ENCODE measurements at regions not wholly inside any gene's neighbourhood (a gene's known extent, or its start where the extent isn't known, plus 50 kb on each side); places are given as distances from the start of the nearest gene placed in this dataset.
A peak's percentile ranks its signal among the peaks of the same experiment; 100 is the strongest.

DNA sequence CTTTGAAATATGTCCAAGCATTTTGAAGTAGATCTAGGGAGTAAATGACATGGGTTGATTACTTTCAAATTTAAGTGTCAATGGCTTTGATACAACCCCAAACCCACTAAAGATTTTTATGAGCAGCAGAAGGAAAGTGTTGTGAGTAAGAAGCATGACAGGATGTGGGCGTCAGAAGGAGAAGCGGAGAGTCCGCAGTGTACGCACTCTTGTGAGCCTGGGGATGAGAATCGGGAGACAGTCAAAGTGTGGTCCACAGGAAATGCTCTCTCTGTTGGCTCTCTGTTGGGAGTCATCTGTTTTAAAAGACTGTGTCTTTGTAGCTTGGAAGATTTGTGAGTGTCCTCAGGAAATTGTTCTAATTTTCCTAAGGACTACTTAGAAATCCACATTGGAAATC, 629.8 kb upstream of the ADARB2 start:
- Histone ChIP-seq H3K18ac (ENCODE audit: low read length) (no peak overlapping the region), H3K27ac (replicated peaks; ENCODE audit: low read length) (no peak overlapping the region), H3K9me3 (replicated peaks in 1 of 2; ENCODE audit: control insufficient read depth in 2 of 2, insufficient read depth in 1 of 2, low read depth in 1 of 2, low read length in 2 of 2) (peaks cover 0 to 1% of the 10 kb centered on the region in 2 donors), H4K91ac (ENCODE audit: low read depth, low read length, poor library complexity) (no peak overlapping the region), H3K4ac (ENCODE audit: low read length) (no peak overlapping the region), H2BK15ac (ENCODE audit: low read length) (no peak overlapping the region), H3K4me1 (ENCODE audit: control insufficient read depth in 2 of 2, insufficient read depth in 1 of 2, low read depth in 1 of 2, low read length in 2 of 2) (no peaks in the 10 kb centered on the region), H2AK5ac (ENCODE audit: low read depth, low read length) (no peak overlapping the region), H3K27me3 (ENCODE audit: control insufficient read depth in 3 of 3, insufficient read depth in 3 of 3, low read depth in 1 of 3, low read length in 3 of 3) (no peaks in the 10 kb centered on the region), H3K4me2 (ENCODE audit: insufficient read depth, low read length, poor library complexity, severe bottlenecking) (no peak overlapping the region), H3K9ac (ENCODE audit: low read depth, low read length, poor library complexity) (no peak overlapping the region), H2BK120ac (ENCODE audit: low read depth, low read length) (no peak overlapping the region), H2BK5ac (ENCODE audit: low read length) (no peak overlapping the region), H3K36me3 (replicated peaks in 1 of 2; ENCODE audit: control insufficient read depth in 2 of 2, insufficient read depth in 2 of 2, low read length in 2 of 2) (no peaks in the 10 kb centered on the region), H3K14ac (ENCODE audit: low read length) (no peak overlapping the region), H2AFZ (ENCODE audit: low read length) (no peak overlapping the region), H3K23ac (ENCODE audit: low read depth, low read length, poor library complexity) (no peak overlapping the region), H3K79me1 (ENCODE audit: low read depth, low read length) (no peaks in the 10 kb centered on the region), H3K4me3 (ENCODE audit: low read length in 2 of 2) (no peak overlapping the region), H2BK12ac (ENCODE audit: low read length) (no peak overlapping the region), H4K8ac (ENCODE audit: low read depth, low read length) (no peak overlapping the region)
- no peak for DNase-seq (ENCODE audit: low spot score)
- no CpG with 5 or more reads among the region's 5 CpGs for WGBS, 2 donors (ENCODE audit: extremely low coverage in 2 of 2, insufficient read length in 2 of 2, insufficient replicate concordance in 1 of 2)

DNA sequence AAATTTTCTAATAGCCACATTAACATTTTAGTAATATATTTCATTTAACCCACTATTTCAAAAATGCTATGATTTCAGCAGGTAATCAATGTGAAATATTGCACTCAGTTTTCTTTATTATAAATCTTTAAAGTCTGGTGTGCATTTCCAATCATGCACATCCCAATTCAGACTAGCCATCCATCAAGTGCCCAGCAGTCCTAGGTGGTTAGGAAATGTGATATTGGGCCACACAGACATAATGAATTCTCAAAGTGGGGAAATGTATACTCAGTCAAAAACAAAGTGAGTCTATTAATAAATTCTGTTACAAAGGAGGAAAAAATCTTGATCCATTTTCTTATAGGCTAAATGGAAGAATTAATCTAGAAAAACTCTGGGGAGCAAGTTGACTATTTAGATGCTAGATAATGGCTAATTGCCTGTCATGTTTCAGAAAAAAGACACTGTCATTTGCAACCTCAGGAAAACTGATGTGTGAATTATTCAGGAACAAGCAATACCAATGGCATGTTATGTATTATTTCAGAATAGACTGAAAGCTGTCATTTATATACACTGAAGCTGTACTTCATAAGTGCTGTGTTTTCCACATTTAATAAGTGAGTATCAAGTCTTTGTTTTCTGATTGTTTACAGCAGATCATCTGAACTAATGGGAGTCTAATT, 629.1 kb upstream of the ADARB2 start:
- Histone ChIP-seq H4K91ac (ENCODE audit: low read depth, low read length, poor library complexity) (no peak overlapping the region), H3K9ac (ENCODE audit: low read depth, low read length, poor library complexity) (no peak overlapping the region), H3K27me3 (ENCODE audit: control insufficient read depth in 3 of 3, insufficient read depth in 3 of 3, low read depth in 1 of 3, low read length in 3 of 3) (no peaks in the 10 kb centered on the region), H3K4me3 (ENCODE audit: low read length in 2 of 2) (no peak overlapping the region), H3K18ac (ENCODE audit: low read length) (no peak overlapping the region), H2BK120ac (ENCODE audit: low read depth, low read length) (no peak overlapping the region), H3K4me1 (ENCODE audit: control insufficient read depth in 2 of 2, insufficient read depth in 1 of 2, low read depth in 1 of 2, low read length in 2 of 2) (no peaks in the 10 kb centered on the region), H4K8ac (ENCODE audit: low read depth, low read length) (no peak overlapping the region), H2AFZ (ENCODE audit: low read length) (no peak overlapping the region), H3K9me3 (replicated peaks in 1 of 2; ENCODE audit: control insufficient read depth in 2 of 2, insufficient read depth in 1 of 2, low read depth in 1 of 2, low read length in 2 of 2) (peaks cover 0 to 1% of the 10 kb centered on the region in 2 donors), H2AK5ac (ENCODE audit: low read depth, low read length) (no peak overlapping the region), H2BK5ac (ENCODE audit: low read length) (no peak overlapping the region), H3K36me3 (replicated peaks in 1 of 2; ENCODE audit: control insufficient read depth in 2 of 2, insufficient read depth in 2 of 2, low read length in 2 of 2) (no peaks in the 10 kb centered on the region), H2BK15ac (ENCODE audit: low read length) (no peak overlapping the region), H2BK12ac (ENCODE audit: low read length) (no peak overlapping the region), H3K79me1 (ENCODE audit: low read depth, low read length) (no peaks in the 10 kb centered on the region), H3K4me2 (ENCODE audit: insufficient read depth, low read length, poor library complexity, severe bottlenecking) (no peak overlapping the region), H3K14ac (ENCODE audit: low read length) (no peak overlapping the region), H3K27ac (replicated peaks; ENCODE audit: low read length) (no peak overlapping the region), H3K4ac (ENCODE audit: low read length) (no peak overlapping the region), H3K23ac (ENCODE audit: low read depth, low read length, poor library complexity) (no peak overlapping the region)
- no peak for DNase-seq (ENCODE audit: low spot score)

DNA sequence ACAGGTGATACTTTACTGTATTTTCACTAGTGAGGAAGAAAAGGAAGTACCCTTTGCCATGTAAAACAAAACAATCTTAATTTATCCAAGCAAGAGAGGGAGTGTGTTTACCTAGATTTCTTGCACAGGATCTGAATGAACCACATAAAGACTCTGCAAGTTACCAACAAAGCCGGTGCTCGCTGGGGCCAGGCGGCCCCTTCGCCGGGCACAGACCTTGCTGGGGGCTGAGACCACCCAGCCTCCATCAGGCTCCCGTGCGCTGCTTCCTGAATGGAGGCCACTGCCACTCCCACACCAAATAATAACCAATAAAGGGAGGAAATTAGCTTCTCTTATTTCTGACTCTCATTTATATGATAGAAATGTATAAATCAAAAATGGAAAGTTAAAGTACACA, 625.0 kb upstream of the ADARB2 start:
- H3K4me1 ChIP-seq (ENCODE audit: control insufficient read depth in 2 of 2, insufficient read depth in 1 of 2, low read depth in 1 of 2, low read length in 2 of 2), result no peaks in the 10 kb centered on the region
- no peak overlapping the region for H2BK12ac ChIP-seq (ENCODE audit: low read length)
- no peaks in the 10 kb centered on the region for H3K79me1 ChIP-seq (ENCODE audit: low read depth, low read length)
- no peak overlapping the region for H3K23ac ChIP-seq (ENCODE audit: low read depth, low read length, poor library complexity)
- no peak overlapping the region for H4K91ac ChIP-seq (ENCODE audit: low read depth, low read length, poor library complexity)
- H3K4me2 ChIP-seq (ENCODE audit: insufficient read depth, low read length, poor library complexity, severe bottlenecking), result no peak overlapping the region
- H3K27ac ChIP-seq (replicated peaks; ENCODE audit: low read length), result no peak overlapping the region
- no peak for DNase-seq (ENCODE audit: low spot score)
- no peak overlapping the region for H3K4me3 ChIP-seq (ENCODE audit: low read length in 2 of 2)
- no peak overlapping the region for H2BK120ac ChIP-seq (ENCODE audit: low read depth, low read length)
- H3K27me3 ChIP-seq (ENCODE audit: control insufficient read depth in 3 of 3, insufficient read depth in 3 of 3, low read depth in 1 of 3, low read length in 3 of 3), result no peaks in the 10 kb centered on the region
- H3K4ac ChIP-seq (ENCODE audit: low read length), result no peak overlapping the region
- no peaks in the 10 kb centered on the region for H3K36me3 ChIP-seq (replicated peaks in 1 of 2; ENCODE audit: control insufficient read depth in 2 of 2, insufficient read depth in 2 of 2, low read length in 2 of 2)
- no peak overlapping the region for H2BK5ac ChIP-seq (ENCODE audit: low read length)
- H2AFZ ChIP-seq (ENCODE audit: low read length), result no peak overlapping the region
- no CpG with 5 or more reads among the region's 7 CpGs for WGBS, 2 donors (ENCODE audit: extremely low coverage in 2 of 2, insufficient read length in 2 of 2, insufficient replicate concordance in 1 of 2)
- H4K8ac ChIP-seq (ENCODE audit: low read depth, low read length), result no peak overlapping the region
- H2BK15ac ChIP-seq (ENCODE audit: low read length), result no peak overlapping the region
- peaks cover 0 to 1% of the 10 kb centered on the region in 2 donors for H3K9me3 ChIP-seq (replicated peaks in 1 of 2; ENCODE audit: control insufficient read depth in 2 of 2, insufficient read depth in 1 of 2, low read depth in 1 of 2, low read length in 2 of 2)
- H2AK5ac ChIP-seq (ENCODE audit: low read depth, low read length), result no peak overlapping the region
- H3K14ac ChIP-seq (ENCODE audit: low read length), result no peak overlapping the region
- H3K9ac ChIP-seq (ENCODE audit: low read depth, low read length, poor library complexity), result no peak overlapping the region
- no peak overlapping the region for H3K18ac ChIP-seq (ENCODE audit: low read length)

DNA sequence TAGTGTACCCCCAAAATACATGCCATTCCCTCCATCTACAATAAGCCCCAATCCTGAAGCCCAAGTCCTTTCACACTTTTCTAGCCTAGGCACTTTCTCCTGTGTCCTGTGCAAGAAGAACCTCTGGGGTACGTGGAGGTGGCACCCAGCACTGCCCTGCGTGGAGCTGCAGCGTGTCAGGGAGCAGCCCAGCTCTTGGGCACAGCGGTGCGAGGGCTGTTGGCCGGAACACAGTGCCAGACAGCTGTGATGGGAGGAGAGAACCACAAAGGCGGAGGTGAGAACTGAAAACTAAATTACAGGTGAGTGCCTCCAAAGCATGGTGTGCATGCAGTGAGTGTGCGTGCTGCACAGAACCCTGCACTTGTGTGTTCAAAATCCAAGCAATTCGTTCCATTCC, 621.3 kb upstream of the ADARB2 start:
- Histone ChIP-seq H3K4me3 (ENCODE audit: low read length in 2 of 2) (no peak overlapping the region), H2AFZ (ENCODE audit: low read length) (no peak overlapping the region), H4K8ac (ENCODE audit: low read depth, low read length) (no peak overlapping the region), H4K91ac (ENCODE audit: low read depth, low read length, poor library complexity) (no peak overlapping the region), H2BK15ac (ENCODE audit: low read length) (no peak overlapping the region), H3K79me1 (ENCODE audit: low read depth, low read length) (no peaks in the 10 kb centered on the region), H3K23ac (ENCODE audit: low read depth, low read length, poor library complexity) (peak overlapping the region; percentile 32), H3K4ac (ENCODE audit: low read length) (no peak overlapping the region), H3K9ac (ENCODE audit: low read depth, low read length, poor library complexity) (peak overlapping the region; percentile 18), H3K27me3 (ENCODE audit: control insufficient read depth in 3 of 3, insufficient read depth in 3 of 3, low read depth in 1 of 3, low read length in 3 of 3) (no peaks in the 10 kb centered on the region), H2AK5ac (ENCODE audit: low read depth, low read length) (no peak overlapping the region), H3K9me3 (replicated peaks in 1 of 2; ENCODE audit: control insufficient read depth in 2 of 2, insufficient read depth in 1 of 2, low read depth in 1 of 2, low read length in 2 of 2) (no peaks in the 10 kb centered on the region), H3K4me2 (ENCODE audit: insufficient read depth, low read length, poor library complexity, severe bottlenecking) (no peak overlapping the region), H3K18ac (ENCODE audit: low read length) (peak overlapping the region; percentile 56), H3K4me1 (ENCODE audit: control insufficient read depth in 2 of 2, insufficient read depth in 1 of 2, low read depth in 1 of 2, low read length in 2 of 2) (peaks cover 0 to 2% of the 10 kb centered on the region in 2 donors), H3K36me3 (replicated peaks in 1 of 2; ENCODE audit: control insufficient read depth in 2 of 2, insufficient read depth in 2 of 2, low read length in 2 of 2) (no peaks in the 10 kb centered on the region), H3K27ac (replicated peaks; ENCODE audit: low read length) (no peak overlapping the region), H3K14ac (ENCODE audit: low read length) (no peak overlapping the region), H2BK5ac (ENCODE audit: low read length) (no peak overlapping the region), H2BK12ac (ENCODE audit: low read length) (no peak overlapping the region), H2BK120ac (ENCODE audit: low read depth, low read length) (no peak overlapping the region)
- no peak for DNase-seq (ENCODE audit: low spot score)
- no CpG with 5 or more reads among the region's 9 CpGs for WGBS, 2 donors (ENCODE audit: extremely low coverage in 2 of 2, insufficient read length in 2 of 2, insufficient replicate concordance in 1 of 2)
